ENCODE measurements at regions not wholly inside any gene's neighbourhood (a gene's known extent, or its start where the extent isn't known, plus 50 kb on each side); places are given as distances from the start of the nearest gene placed in this dataset.

- TF ChIP-seq POLR2AphosphoS5 (IDR thresholded peaks at IDR 0.05; ENCODE audit: low read depth, low read length) (no peak), TAF1 (IDR thresholded peaks at IDR 0.05; ENCODE audit: low read depth, low read length) (no peak)
Observed at GRCh38 chr11:97890466-97890865, 1130.3 kb upstream of the CNTN5 start.

Data from GM12891 (cell line).